ENCODE measurements at regions not wholly inside any gene's neighbourhood (a gene's known extent, or its start where the extent isn't known, plus 50 kb on each side); places are given as distances from the start of the nearest gene placed in this dataset.

DNA sequence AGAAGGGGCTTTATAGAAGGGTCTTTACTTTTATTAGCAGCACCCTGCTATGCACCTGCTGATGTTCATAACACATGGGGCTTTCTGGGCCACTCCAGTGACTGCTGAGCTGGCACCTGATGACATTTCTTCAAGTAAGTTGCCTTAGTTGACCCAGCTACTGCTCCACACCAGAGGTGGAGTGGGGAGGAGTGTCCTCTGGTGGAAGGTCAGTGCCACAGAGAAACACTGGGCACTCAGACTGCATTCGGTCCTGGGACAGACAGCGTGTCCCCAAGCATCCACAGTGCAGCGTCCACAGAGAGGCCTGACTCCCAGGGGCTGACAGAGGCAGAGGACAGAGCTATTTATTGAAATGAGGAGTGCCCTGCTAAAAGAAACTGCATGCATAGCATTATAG, 74.9 kb upstream of the NSMCE3 start:
- Histone ChIP-seq H3K27ac (no peak overlapping the region), H3K4me1 (no peaks in the 10 kb centered on the region), H3K4me3 (no peak overlapping the region), H3K36me3 (no peaks in the 10 kb centered on the region), H3K9me3 (no peaks in the 10 kb centered on the region), H3K27me3 (no peaks in the 10 kb centered on the region)
- in situ Hi-C loops (cut with MboI; ENCODE audit: low sequenced_read_pairs in 4 of 4), result no loop called here
- TF ChIP-seq, protein P1, sequence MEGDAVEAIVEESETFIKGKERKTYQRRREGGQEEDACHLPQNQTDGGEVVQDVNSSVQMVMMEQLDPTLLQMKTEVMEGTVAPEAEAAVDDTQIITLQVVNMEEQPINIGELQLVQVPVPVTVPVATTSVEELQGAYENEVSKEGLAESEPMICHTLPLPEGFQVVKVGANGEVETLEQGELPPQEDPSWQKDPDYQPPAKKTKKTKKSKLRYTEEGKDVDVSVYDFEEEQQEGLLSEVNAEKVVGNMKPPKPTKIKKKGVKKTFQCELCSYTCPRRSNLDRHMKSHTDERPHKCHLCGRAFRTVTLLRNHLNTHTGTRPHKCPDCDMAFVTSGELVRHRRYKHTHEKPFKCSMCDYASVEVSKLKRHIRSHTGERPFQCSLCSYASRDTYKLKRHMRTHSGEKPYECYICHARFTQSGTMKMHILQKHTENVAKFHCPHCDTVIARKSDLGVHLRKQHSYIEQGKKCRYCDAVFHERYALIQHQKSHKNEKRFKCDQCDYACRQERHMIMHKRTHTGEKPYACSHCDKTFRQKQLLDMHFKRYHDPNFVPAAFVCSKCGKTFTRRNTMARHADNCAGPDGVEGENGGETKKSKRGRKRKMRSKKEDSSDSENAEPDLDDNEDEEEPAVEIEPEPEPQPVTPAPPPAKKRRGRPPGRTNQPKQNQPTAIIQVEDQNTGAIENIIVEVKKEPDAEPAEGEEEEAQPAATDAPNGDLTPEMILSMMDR (IDR thresholded peaks at IDR 0.05 in 4 of 5, conservative IDR thresholded peaks at IDR 0.05 in 1 of 5), result no peak
- TF ChIP-seq POLR2A (IDR thresholded peaks at IDR 0.05), result no peak
- no peak for DNase-seq
- intact Hi-C loops (cut with DNase I; ENCODE audit: low total_unique reads), result no loop called here
- ATAC-seq, result no peak

DNA sequence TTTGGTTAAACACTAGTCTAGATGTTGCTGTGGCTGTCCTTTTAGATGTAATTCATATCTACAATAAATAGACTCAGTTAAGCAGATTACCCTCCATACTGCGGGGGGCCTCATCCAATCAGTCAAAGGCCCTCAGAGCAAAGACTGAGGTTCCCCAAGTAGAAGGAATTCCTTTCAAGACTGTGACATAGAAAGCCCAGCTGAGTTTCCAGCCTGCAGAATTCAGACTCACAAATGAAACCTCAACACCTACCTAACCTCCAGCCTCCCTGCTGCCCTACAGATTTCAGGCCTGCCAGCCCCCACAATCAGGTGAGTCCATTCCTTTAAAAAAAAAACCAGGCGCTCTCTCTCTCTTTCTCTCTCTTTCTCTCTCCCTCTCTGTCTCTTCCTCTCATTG, 73.6 kb upstream of the NSMCE3 start:
- DNase-seq, result no peak
- intact Hi-C loops (cut with DNase I; ENCODE audit: low total_unique reads), result no loop called here

DNA sequence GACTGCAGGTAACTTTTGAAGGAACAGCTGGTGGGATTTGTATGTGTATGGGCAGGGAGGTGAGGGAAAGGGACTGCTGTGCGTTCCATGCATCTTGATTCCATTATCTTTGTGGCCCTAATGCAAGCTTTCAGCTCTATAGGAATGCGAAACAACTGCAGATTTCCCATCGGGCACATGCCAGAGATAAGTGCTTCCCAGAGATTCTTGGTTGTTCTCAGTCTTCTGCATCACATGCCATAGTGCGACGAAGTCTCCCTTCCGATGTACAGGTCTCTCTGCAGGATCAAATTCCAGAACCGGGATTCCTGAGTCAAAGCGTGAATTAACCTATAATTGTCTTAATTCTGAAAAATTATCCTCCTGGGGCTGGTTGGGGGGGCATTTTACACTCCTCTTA, 72.6 kb upstream of the NSMCE3 start:
- Histone ChIP-seq H3K9me3 (no peaks in the 10 kb centered on the region), H3K27me3 (no peaks in the 10 kb centered on the region), H3K4me3 (no peak overlapping the region), H3K4me1 (no peaks in the 10 kb centered on the region), H3K27ac (no peak overlapping the region), H3K36me3 (no peaks in the 10 kb centered on the region)
- DNase-seq (no peak), ATAC-seq (no peak)
- no peak for TF ChIP-seq POLR2A (IDR thresholded peaks at IDR 0.05)
- TF ChIP-seq, protein P1 (IDR thresholded peaks at IDR 0.05 in 4 of 5, conservative IDR thresholded peaks at IDR 0.05 in 1 of 5), result no peak
- in situ Hi-C loops (cut with MboI; ENCODE audit: low sequenced_read_pairs in 4 of 4) (no loop called here), intact Hi-C loops (cut with DNase I; ENCODE audit: low total_unique reads) (no loop called here)

More for the DNA sequence above, 73.6 kb upstream of the NSMCE3 start:
- no peak for TF ChIP-seq POLR2A (IDR thresholded peaks at IDR 0.05)
- TF ChIP-seq, protein P1 (IDR thresholded peaks at IDR 0.05 in 4 of 5, conservative IDR thresholded peaks at IDR 0.05 in 1 of 5), result no peak
- ATAC-seq, result no peak
- H3K36me3 ChIP-seq, result no peaks in the 10 kb centered on the region
- H3K4me1 ChIP-seq, result no peaks in the 10 kb centered on the region
- H3K27ac ChIP-seq, result no peak overlapping the region
- no peak overlapping the region for H3K4me3 ChIP-seq
- in situ Hi-C loops (cut with MboI; ENCODE audit: low sequenced_read_pairs in 4 of 4), result no loop called here
- no peaks in the 10 kb centered on the region for H3K27me3 ChIP-seq
- H3K9me3 ChIP-seq, result no peaks in the 10 kb centered on the region

DNA sequence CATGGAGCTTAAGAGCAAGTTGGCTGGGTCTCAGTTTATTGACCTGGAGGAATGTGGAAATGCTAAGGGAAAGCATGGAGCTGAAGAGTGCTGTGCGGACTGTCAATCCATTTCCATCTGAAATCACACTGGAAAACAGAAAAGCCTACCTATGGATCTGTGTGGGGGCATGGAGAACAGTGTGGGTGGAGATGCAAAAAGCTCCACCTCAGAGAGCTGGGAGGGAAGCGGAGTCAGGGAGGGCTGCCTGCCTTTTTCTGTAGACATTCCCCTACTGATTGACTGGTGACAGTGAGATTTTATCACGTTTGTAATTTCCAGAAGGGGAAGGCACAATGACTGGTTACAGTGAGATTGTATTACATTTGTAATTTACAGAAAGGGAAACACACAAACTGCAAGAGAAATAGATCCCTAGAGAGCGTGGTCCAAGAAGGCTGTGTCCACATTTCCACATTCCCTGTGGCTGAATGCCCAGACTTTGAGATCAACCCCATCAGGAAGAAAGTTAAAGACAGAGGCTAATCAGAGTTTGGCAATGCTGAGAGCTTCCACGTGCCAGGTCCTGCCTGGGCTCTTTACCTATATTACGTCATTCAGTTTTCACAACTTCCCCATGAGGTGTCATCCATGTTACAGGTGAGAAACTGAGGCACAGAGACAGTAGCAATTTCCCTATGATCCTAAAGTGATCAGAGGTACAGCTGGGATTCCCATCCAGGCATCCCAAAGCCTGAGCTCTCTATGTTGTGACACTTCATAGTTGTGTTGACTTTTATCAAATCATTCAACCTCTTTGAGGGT, 67.7 kb upstream of the NSMCE3 start:
- Histone ChIP-seq H3K4me3 (no peak overlapping the region), H3K27ac (no peak overlapping the region), H3K27me3 (no peaks in the 10 kb centered on the region), H3K9me3 (no peaks in the 10 kb centered on the region), H3K4me1 (no peaks in the 10 kb centered on the region), H3K36me3 (no peaks in the 10 kb centered on the region)
- intact Hi-C loops (cut with DNase I; ENCODE audit: low total_unique reads) (no loop called here), in situ Hi-C loops (cut with MboI; ENCODE audit: low sequenced_read_pairs in 4 of 4) (no loop called here)
- DNase-seq (no peak), ATAC-seq (no peak)
- no peak for TF ChIP-seq POLR2A (IDR thresholded peaks at IDR 0.05)
- TF ChIP-seq, protein P1 (IDR thresholded peaks at IDR 0.05 in 4 of 5, conservative IDR thresholded peaks at IDR 0.05 in 1 of 5), result no peak

DNA sequence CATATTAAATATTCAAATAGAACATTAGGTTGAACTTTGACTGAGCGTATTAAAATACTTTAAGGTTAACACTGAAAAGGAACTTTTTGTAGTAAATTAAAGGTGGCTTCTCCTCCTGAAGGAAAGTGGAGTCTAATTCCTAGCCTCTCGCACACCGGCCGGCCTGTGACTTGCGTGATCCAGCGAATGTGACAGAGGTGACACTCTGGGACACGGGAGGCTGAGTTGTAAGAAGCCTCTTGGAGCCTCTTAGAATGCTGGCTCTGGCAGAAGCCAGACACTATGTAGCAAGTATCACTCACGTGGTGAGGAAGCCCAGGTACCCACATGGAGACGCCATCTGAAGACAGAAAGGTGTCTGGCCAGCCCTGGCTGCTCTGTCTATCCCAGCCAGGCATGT, 64.9 kb upstream of the NSMCE3 start:
- in situ Hi-C loops (cut with MboI; ENCODE audit: low sequenced_read_pairs in 4 of 4), result no loop called here
- no peak for TF ChIP-seq POLR2A (IDR thresholded peaks at IDR 0.05)
- TF ChIP-seq, protein P1 (IDR thresholded peaks at IDR 0.05 in 4 of 5, conservative IDR thresholded peaks at IDR 0.05 in 1 of 5), result no peak
- intact Hi-C loops (cut with DNase I; ENCODE audit: low total_unique reads), result no loop called here

More for the DNA sequence above, 64.9 kb upstream of the NSMCE3 start:
- Histone ChIP-seq H3K4me3 (no peak overlapping the region), H3K36me3 (no peaks in the 10 kb centered on the region), H3K4me1 (no peaks in the 10 kb centered on the region), H3K27me3 (no peaks in the 10 kb centered on the region), H3K27ac (no peak overlapping the region), H3K9me3 (no peaks in the 10 kb centered on the region)
- ATAC-seq, result no peak
- DNase-seq, result no peak
